ENCODE measurements at regions not wholly inside any gene's neighbourhood (a gene's known extent, or its start where the extent isn't known, plus 50 kb on each side); places are given as distances from the start of the nearest gene placed in this dataset.

DNA sequence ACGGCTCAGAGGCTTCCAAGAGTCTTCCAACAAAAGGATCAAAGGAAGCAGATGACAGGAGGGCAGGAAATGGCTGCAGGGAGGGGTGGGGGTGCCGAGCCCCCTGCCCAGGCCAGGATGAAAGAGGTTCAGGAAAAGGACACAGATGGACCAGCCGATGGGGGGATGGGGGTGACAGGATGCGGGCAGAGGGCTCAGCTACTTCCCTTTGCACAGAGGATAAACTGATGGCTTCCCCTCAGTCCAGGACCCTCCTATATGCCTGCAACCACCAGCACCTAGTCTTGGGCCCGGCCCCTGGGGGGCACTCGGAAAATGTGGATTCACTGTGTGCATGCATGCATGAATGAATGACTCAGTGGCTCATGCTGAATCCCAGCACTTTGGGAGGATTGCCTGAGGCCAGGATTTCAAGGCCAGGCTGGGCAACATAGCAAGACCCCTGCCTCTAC is 148.2 kb downstream of the C9orf50 start:
- TF ChIP-seq CTCF (conservative IDR thresholded peaks at IDR 0.05; ENCODE audit: low read depth, low read length), result no peak
- no peak for TF ChIP-seq USF2 (IDR thresholded peaks at IDR 0.05; ENCODE audit: low read depth, low read length)
- TF ChIP-seq, protein P1, sequence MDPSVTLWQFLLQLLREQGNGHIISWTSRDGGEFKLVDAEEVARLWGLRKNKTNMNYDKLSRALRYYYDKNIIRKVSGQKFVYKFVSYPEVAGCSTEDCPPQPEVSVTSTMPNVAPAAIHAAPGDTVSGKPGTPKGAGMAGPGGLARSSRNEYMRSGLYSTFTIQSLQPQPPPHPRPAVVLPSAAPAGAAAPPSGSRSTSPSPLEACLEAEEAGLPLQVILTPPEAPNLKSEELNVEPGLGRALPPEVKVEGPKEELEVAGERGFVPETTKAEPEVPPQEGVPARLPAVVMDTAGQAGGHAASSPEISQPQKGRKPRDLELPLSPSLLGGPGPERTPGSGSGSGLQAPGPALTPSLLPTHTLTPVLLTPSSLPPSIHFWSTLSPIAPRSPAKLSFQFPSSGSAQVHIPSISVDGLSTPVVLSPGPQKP (IDR thresholded peaks at IDR 0.05; ENCODE audit: borderline replicate concordance, low read depth, low read length), result no peak
- no peak for TF ChIP-seq BHLHE40 (IDR thresholded peaks at IDR 0.05; ENCODE audit: low read depth, low read length)
- no peak for TF ChIP-seq POLR2A (IDR thresholded peaks at IDR 0.05; ENCODE audit: low read depth, low read length)
- TF ChIP-seq CEBPB (IDR thresholded peaks at IDR 0.05; ENCODE audit: low read depth, low read length), result no peak
- TF ChIP-seq RAD21 (IDR thresholded peaks at IDR 0.05; ENCODE audit: low read length), result no peak
- TF ChIP-seq RFX5 (IDR thresholded peaks at IDR 0.05; ENCODE audit: low read depth, low read length), result no peak
- no peak for TF ChIP-seq FOS (IDR thresholded peaks at IDR 0.05; ENCODE audit: low read depth, low read length)
- TF ChIP-seq MXI1 (IDR thresholded peaks at IDR 0.05; ENCODE audit: borderline replicate concordance, low read depth, low read length), result no peak
- TF ChIP-seq RCOR1 (IDR thresholded peaks at IDR 0.05; ENCODE audit: insufficient replicate concordance, low read length), result no peak
- no peak for TF ChIP-seq NFE2L2 (IDR thresholded peaks at IDR 0.05; ENCODE audit: low read depth, low read length)
